Loucy (cell line): ENCODE measurements at regions not wholly inside any gene's neighbourhood (a gene's known extent, or its start where the extent isn't known, plus 50 kb on each side); places are given as distances from the start of the nearest gene placed in this dataset.

Source experiments
- EZH2phosphoT487 ChIP-seq: fragments of 200-600 bp; IDR thresholded peaks from 2 replicates; pipeline ENCODE4 v1.6.1; 2018; ENCODE audit warnings: antibody characterized with exemption, mild to moderate bottlenecking, moderate library complexity, borderline replicate concordance
- TF ChIP-seq, protein P1 (sequence below): fragments of 200-600 bp; sonication (generic); conservative IDR thresholded peaks from 2 replicates; pipeline ENCODE4 v1.5.1; 2014; ENCODE audit warnings: mild to moderate bottlenecking, antibody characterized with exemption, low read length

GRCh38 chr18:51569561-51569960 lies 372.1 kb upstream of the MEX3C start:
- TF ChIP-seq, protein P1, sequence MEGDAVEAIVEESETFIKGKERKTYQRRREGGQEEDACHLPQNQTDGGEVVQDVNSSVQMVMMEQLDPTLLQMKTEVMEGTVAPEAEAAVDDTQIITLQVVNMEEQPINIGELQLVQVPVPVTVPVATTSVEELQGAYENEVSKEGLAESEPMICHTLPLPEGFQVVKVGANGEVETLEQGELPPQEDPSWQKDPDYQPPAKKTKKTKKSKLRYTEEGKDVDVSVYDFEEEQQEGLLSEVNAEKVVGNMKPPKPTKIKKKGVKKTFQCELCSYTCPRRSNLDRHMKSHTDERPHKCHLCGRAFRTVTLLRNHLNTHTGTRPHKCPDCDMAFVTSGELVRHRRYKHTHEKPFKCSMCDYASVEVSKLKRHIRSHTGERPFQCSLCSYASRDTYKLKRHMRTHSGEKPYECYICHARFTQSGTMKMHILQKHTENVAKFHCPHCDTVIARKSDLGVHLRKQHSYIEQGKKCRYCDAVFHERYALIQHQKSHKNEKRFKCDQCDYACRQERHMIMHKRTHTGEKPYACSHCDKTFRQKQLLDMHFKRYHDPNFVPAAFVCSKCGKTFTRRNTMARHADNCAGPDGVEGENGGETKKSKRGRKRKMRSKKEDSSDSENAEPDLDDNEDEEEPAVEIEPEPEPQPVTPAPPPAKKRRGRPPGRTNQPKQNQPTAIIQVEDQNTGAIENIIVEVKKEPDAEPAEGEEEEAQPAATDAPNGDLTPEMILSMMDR: no peak
- TF ChIP-seq EZH2phosphoT487: no peak
